ENCODE measurements at regions not wholly inside any gene's neighbourhood (a gene's known extent, or its start where the extent isn't known, plus 50 kb on each side); places are given as distances from the start of the nearest gene placed in this dataset.

DNA sequence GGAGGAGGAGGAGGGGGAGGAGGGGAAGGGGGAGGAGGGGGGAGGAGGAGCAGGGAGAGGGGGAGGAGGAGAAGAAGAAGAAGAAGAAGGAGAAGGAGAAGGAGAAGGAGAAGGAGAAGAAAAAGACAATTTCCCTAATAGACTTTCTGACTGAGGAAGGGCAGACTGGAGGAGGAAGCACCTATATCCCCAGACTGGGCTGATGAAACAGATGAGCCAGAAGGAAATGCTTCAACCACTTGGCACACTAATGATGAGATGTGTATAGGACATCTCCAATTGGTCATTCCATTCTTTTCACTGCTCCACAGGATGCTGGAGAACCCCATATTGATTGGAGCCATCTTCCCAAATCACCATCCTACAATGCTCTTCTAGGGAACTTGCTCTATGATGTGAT, 69.9 kb downstream of the LYZL4 start:
- Histone ChIP-seq H3K9me3 (ENCODE audit: insufficient read depth in 2 of 2, low read depth in 1 of 2, low read length in 1 of 2) (no peaks in the 10 kb centered on the region), H4K8ac (ENCODE audit: extremely low read depth, insufficient read depth, low read length) (no peak overlapping the region), H3K4me1 (replicated peaks in 1 of 4; ENCODE audit: control insufficient read depth in 3 of 4, insufficient read depth in 4 of 4, low read length in 3 of 4) (no peaks in the 10 kb centered on the region), H2BK120ac (replicated peaks; ENCODE audit: low read depth, low read length) (no peak overlapping the region), H3K14ac (ENCODE audit: insufficient read length) (no peak overlapping the region), H2BK15ac (ENCODE audit: low read length) (no peak overlapping the region), H3K4me3 (ENCODE audit: extremely low read depth in 1 of 4, insufficient read depth in 2 of 4, low read depth in 3 of 4, low read length in 4 of 4) (no peak overlapping the region), H3K56ac (replicated peaks; ENCODE audit: insufficient read length, low read depth, low read length) (no peak overlapping the region), H3K4me2 (ENCODE audit: insufficient read depth in 1 of 2, low read depth in 2 of 2, low read length in 2 of 2) (no peak overlapping the region), H4K91ac (replicated peaks; ENCODE audit: insufficient read length, low read length) (no peak overlapping the region), H3K27ac (ENCODE audit: low read depth, low read length) (no peak overlapping the region), H2AK5ac (ENCODE audit: low read depth, low read length) (no peak overlapping the region), H2BK12ac (ENCODE audit: low read depth, low read length) (no peak overlapping the region), H3K79me2 (ENCODE audit: control insufficient read depth in 1 of 2, insufficient read depth in 2 of 2, low read length in 2 of 2) (no peaks in the 10 kb centered on the region), H2BK5ac (ENCODE audit: low read depth, low read length) (no peak overlapping the region), H4K20me1 (replicated peaks in 1 of 2; ENCODE audit: control insufficient read depth in 1 of 2, insufficient read depth in 2 of 2, low read length in 2 of 2) (no peaks in the 10 kb centered on the region), H3K23ac (ENCODE audit: insufficient read length) (no peak overlapping the region), H2BK20ac (ENCODE audit: low read length) (no peak overlapping the region), H3K18ac (ENCODE audit: extremely low read depth, low read length) (no peak overlapping the region), H3K9ac (replicated peaks in 1 of 4; ENCODE audit: extremely low read depth in 1 of 4, low read depth in 3 of 4, low read length in 3 of 4) (no peak overlapping the region), H4K5ac (ENCODE audit: insufficient read length, low read depth, low read length) (no peak overlapping the region), H3K36me3 (ENCODE audit: control insufficient read depth in 2 of 4, insufficient read depth in 4 of 4, low read length in 3 of 4) (no peaks in the 10 kb centered on the region), H3K27me3 (replicated peaks in 1 of 4; ENCODE audit: control insufficient read depth in 3 of 4, extremely low read depth in 1 of 4, insufficient read depth in 3 of 4, low read length in 3 of 4) (no peaks in the 10 kb centered on the region), H3K79me1 (ENCODE audit: low read depth, low read length) (no peaks in the 10 kb centered on the region), H3K4ac (replicated peaks; ENCODE audit: insufficient read length, low read depth, low read length) (no peak overlapping the region), H3K23me2 (ENCODE audit: low read depth, low read length) (no peaks in the 10 kb centered on the region), H2AFZ (ENCODE audit: low read length) (no peak overlapping the region)
- no peak for TF ChIP-seq CEBPB (IDR thresholded peaks at IDR 0.05; ENCODE audit: low read depth, low read length)
- no peak for TF ChIP-seq SP1 (IDR thresholded peaks at IDR 0.05; ENCODE audit: low read depth, low read length)
- TF ChIP-seq, protein P1, sequence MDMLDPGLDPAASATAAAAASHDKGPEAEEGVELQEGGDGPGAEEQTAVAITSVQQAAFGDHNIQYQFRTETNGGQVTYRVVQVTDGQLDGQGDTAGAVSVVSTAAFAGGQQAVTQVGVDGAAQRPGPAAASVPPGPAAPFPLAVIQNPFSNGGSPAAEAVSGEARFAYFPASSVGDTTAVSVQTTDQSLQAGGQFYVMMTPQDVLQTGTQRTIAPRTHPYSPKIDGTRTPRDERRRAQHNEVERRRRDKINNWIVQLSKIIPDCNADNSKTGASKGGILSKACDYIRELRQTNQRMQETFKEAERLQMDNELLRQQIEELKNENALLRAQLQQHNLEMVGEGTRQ (IDR thresholded peaks at IDR 0.05; ENCODE audit: low read length): no peak
- no peak for TF ChIP-seq TBP (IDR thresholded peaks at IDR 0.05; ENCODE audit: low read depth, low read length)
- TF ChIP-seq CBX5 (IDR thresholded peaks at IDR 0.05; ENCODE audit: low read depth, low read length): no peak
- no peak for TF ChIP-seq EGR1 (IDR thresholded peaks at IDR 0.05; ENCODE audit: borderline replicate concordance, low read depth, low read length)
- TF ChIP-seq RXRA (IDR thresholded peaks at IDR 0.05; ENCODE audit: insufficient read depth, low read depth, low read length): no peak
- no peak for TF ChIP-seq NANOG (IDR thresholded peaks at IDR 0.05; ENCODE audit: insufficient read depth, low read depth, low read length, poor library complexity, severe bottlenecking)
- no peak for TF ChIP-seq PHF8 (conservative IDR thresholded peaks at IDR 0.05; ENCODE audit: low read depth, low read length)
- no peak for TF ChIP-seq KDM4A (IDR thresholded peaks at IDR 0.05; ENCODE audit: low read depth, low read length, severe bottlenecking)
- no peak for TF ChIP-seq RFX5 (IDR thresholded peaks at IDR 0.05; ENCODE audit: borderline replicate concordance, low read depth, low read length)
- no peak for TF ChIP-seq CHD2 (IDR thresholded peaks at IDR 0.05; ENCODE audit: low read length)
- CTCF ChIA-PET (ENCODE audit: partially characterized antibody): no interaction called here
- DNase-seq (ENCODE audit: low read depth in 1 of 2, low spot score in 2 of 2) (no peak), FAIRE-seq (no peak)
- POLR2A ChIA-PET (ENCODE audit: partially characterized antibody): no interaction called here
